Gastroesophageal sphincter (tissue), 4 donors: ENCODE measurements at regions not wholly inside any gene's neighbourhood (a gene's known extent, or its start where the extent isn't known, plus 50 kb on each side); places are given as distances from the start of the nearest gene placed in this dataset.
"Not testable (repeated sequence)": the region's sequence is repeated elsewhere in the genome, so short reads cannot be mapped to it uniquely, and the experiment has no call there.

Source experiments
- ATAC-seq: fragments of 150-250 bp; one replicate; pipeline ENCODE4 v1.9.1; 2016; ENCODE audit warnings: mild to moderate bottlenecking, moderate library complexity
- H3K27ac ChIP-seq, 4 donors: fragments of 200-600 bp; sonication (generic) in 3 of 4; 1 replicate in 3 of 4; 2 replicates in 1 of 4; pipeline ENCODE4 v1.5.1; 2016 to 2019
- H3K27me3 ChIP-seq: fragments of 200-600 bp; sonication (generic); one replicate; pipeline ENCODE4 v1.5.1; 2019
- H3K36me3 ChIP-seq, 2 donors: fragments of 200-600 bp; sonication (generic); one replicate each; pipeline ENCODE4 v1.5.1; 2019; ENCODE audit warnings: control low read depth in 1 of 2
- H3K4me1 ChIP-seq, 3 donors: fragments of 200-600 bp; sonication (generic); 1 replicate in 2 of 3; 2 replicates in 1 of 3; pipeline ENCODE4 v1.5.1; 2016 to 2019; ENCODE audit warnings: control low read depth in 2 of 3
- H3K4me3 ChIP-seq, 2 donors: fragments of 200-600 bp; sonication (generic); one replicate each; pipeline ENCODE4 v1.5.1; 2019; ENCODE audit warnings: mild to moderate bottlenecking in 1 of 2, moderate library complexity in 1 of 2
- H3K9me3 ChIP-seq, 3 donors: fragments of 200-600 bp; sonication (generic); one replicate each; pipeline ENCODE4 v1.5.1; 2017 to 2019; ENCODE audit warnings: control low read depth in 2 of 3
- EP300 ChIP-seq: sonication (generic); formaldehyde crosslinking; IDR thresholded peaks from one replicate; pipeline ENCODE4 v1.6.1; 2017; ENCODE audit warnings: antibody characterized with exemption, mild to moderate bottlenecking
- POLR2A ChIP-seq, 2 donors: fragments of 450-650 bp; IDR thresholded peaks; one replicate each; pipeline ENCODE4 v1.6.1; 2017; ENCODE audit warnings: antibody characterized with exemption in 2 of 2, mild to moderate bottlenecking in 2 of 2, moderate library complexity in 1 of 2
- POLR2AphosphoS5 ChIP-seq: sonication (generic); formaldehyde crosslinking; IDR thresholded peaks from one replicate; pipeline ENCODE4 v1.6.1; 2017; ENCODE audit warnings: antibody characterized with exemption
- WGBS, 2 donors: methylation state at CpG; one replicate each; pipeline ENCODE4 v1.1.5; 2018; ENCODE audit warnings: low coverage in 1 of 2; 5-methylcytosine and 5-hydroxymethylcytosine counted together
- TF ChIP-seq, protein P1 (sequence below), 4 experiments: fragments of 200-600 bp in 2 of 4; fragments of 450-650 bp in 2 of 4; sonication (generic) in 1 of 4; IDR thresholded peaks; one replicate each; pipeline ENCODE4 v1.5.1; 2017 to 2019; ENCODE audit warnings: antibody characterized with exemption in 4 of 4, mild to moderate bottlenecking in 2 of 4, moderate library complexity in 2 of 4

DNA sequence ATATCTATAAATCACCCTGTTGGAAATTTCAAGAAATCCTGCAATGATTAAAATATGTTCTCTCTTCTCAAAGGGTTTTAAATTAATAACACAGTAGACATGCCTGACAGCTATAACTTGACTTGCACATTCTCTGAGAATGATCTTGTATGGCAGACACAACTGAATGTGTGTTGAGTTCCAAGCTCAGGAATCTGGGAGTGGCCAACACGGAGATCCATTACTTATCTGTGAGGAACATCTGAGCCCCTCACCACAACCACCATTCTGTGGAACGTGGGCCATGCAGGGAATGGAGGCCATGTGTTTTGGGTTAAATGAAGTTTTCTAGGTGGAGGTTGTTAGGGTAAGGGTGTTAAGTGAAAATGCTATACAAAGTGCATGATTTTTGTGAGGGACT, 105.3 kb upstream of the CHMP2B start:
- Histone ChIP-seq H3K4me3 (no peak overlapping the region), H3K9me3 (no peaks in the 10 kb centered on the region), H3K27me3 (no peaks in the 10 kb centered on the region), H3K36me3 (no peaks in the 10 kb centered on the region), H3K27ac (no peak overlapping the region), H3K4me1 (no peaks in the 10 kb centered on the region)
- WGBS, 2 donors, result 50 to 71% methylated on average over 2 of the region's 2 CpGs
- no peak for ATAC-seq
- TF ChIP-seq, protein P1, sequence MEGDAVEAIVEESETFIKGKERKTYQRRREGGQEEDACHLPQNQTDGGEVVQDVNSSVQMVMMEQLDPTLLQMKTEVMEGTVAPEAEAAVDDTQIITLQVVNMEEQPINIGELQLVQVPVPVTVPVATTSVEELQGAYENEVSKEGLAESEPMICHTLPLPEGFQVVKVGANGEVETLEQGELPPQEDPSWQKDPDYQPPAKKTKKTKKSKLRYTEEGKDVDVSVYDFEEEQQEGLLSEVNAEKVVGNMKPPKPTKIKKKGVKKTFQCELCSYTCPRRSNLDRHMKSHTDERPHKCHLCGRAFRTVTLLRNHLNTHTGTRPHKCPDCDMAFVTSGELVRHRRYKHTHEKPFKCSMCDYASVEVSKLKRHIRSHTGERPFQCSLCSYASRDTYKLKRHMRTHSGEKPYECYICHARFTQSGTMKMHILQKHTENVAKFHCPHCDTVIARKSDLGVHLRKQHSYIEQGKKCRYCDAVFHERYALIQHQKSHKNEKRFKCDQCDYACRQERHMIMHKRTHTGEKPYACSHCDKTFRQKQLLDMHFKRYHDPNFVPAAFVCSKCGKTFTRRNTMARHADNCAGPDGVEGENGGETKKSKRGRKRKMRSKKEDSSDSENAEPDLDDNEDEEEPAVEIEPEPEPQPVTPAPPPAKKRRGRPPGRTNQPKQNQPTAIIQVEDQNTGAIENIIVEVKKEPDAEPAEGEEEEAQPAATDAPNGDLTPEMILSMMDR (IDR thresholded peaks at IDR 0.05), result no peak
- TF ChIP-seq POLR2A (IDR thresholded peaks at IDR 0.05) (no peak), EP300 (no peak), POLR2AphosphoS5 (no peak)

DNA sequence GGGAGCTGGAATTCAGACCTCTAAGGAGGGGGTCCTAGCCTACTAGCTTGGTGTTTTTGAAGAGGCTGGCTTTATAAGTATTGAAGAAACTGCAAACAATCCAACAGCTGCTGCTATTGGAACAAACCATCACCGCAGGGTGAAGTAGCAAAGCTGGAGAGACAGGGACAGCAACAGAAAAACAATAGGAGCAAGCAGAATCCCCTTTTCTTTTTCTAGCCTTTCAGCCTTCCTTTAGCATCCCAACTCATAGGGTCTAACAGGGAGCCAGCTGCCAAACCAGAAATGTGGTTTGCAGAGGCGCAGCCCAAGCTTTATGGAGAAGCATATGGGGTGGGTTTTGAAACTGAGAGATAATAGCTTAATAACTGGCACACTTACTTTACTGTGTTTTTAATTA, 106.2 kb upstream of the CHMP2B start:
- WGBS, 2 donors, result 34 to 63% methylated on average over 2 of the region's 2 CpGs
- no peaks in the 10 kb centered on the region for H3K9me3 ChIP-seq
- H3K27ac ChIP-seq, result no peak overlapping the region
- H3K4me3 ChIP-seq, result no peak overlapping the region
- H3K27me3 ChIP-seq, result no peaks in the 10 kb centered on the region
- H3K4me1 ChIP-seq, result no peaks in the 10 kb centered on the region
- no peak for ATAC-seq
- no peaks in the 10 kb centered on the region for H3K36me3 ChIP-seq
- TF ChIP-seq POLR2A (IDR thresholded peaks at IDR 0.05) (no peak), POLR2AphosphoS5 (no peak), EP300 (no peak)

DNA sequence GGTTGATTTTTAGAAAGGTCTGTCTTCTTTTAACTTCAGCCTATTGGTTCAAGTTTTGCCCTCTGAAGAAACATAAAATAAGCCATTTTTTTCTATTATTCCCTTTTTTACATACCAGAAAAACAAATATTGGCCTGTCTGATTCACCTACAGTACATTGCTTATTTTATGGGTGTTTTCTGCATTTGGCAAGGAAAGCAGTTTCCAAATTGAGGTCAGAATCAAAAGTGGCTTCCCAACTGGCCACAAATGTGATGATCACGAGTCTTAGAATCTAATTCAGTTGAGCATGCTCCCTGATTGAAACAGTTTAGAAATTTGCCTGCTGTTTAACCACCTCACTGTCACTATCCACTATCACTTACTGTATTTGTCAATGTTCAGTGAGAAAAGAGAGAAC, 106.9 kb upstream of the CHMP2B start:
- TF ChIP-seq POLR2AphosphoS5 (no peak), EP300 (no peak)
- Histone ChIP-seq H3K4me3 (no peak overlapping the region), H3K27me3 (no peaks in the 10 kb centered on the region), H3K27ac (no peak overlapping the region), H3K36me3 (no peaks in the 10 kb centered on the region), H3K9me3 (no peaks in the 10 kb centered on the region), H3K4me1 (no peaks in the 10 kb centered on the region)
- WGBS, 2 donors, result 57 to 67% methylated on average over 1 of the region's 1 CpG
- no peak for ATAC-seq

DNA sequence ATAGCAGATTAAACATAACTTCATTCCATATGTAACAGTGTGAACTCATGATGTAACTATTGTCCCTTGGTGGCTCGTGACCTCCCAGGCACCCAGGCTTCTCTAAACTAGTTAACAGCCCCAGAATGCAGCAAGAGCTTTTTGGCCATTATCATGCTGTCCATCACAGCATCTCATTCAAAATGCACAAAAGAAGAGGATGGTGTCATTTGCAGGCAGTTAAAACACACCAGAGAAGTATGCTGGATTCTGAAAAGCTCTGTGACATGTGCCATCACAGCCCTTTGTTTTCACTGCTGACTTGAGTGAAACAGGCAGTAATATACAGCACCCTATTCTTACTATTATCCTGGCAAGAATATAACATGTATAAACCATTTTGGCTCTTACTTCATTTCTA, 117.6 kb upstream of the CHMP2B start:
- no peak for ATAC-seq
- no peaks in the 10 kb centered on the region for H3K27me3 ChIP-seq
- no peaks in the 10 kb centered on the region for H3K36me3 ChIP-seq
- no peak overlapping the region for H3K4me3 ChIP-seq
- H3K4me1 ChIP-seq, result no peaks in the 10 kb centered on the region
- no peak overlapping the region for H3K27ac ChIP-seq
- TF ChIP-seq EP300 (no peak), POLR2AphosphoS5 (no peak), POLR2A (IDR thresholded peaks at IDR 0.05) (no peak)
- TF ChIP-seq, protein P1 (IDR thresholded peaks at IDR 0.05), result no peak
- 80% methylated on average over 1 of the region's 1 CpG; no CpG with 5 or more reads in 1 of the 2 donors for WGBS, 2 donors
- H3K9me3 ChIP-seq, result no peaks in the 10 kb centered on the region

DNA sequence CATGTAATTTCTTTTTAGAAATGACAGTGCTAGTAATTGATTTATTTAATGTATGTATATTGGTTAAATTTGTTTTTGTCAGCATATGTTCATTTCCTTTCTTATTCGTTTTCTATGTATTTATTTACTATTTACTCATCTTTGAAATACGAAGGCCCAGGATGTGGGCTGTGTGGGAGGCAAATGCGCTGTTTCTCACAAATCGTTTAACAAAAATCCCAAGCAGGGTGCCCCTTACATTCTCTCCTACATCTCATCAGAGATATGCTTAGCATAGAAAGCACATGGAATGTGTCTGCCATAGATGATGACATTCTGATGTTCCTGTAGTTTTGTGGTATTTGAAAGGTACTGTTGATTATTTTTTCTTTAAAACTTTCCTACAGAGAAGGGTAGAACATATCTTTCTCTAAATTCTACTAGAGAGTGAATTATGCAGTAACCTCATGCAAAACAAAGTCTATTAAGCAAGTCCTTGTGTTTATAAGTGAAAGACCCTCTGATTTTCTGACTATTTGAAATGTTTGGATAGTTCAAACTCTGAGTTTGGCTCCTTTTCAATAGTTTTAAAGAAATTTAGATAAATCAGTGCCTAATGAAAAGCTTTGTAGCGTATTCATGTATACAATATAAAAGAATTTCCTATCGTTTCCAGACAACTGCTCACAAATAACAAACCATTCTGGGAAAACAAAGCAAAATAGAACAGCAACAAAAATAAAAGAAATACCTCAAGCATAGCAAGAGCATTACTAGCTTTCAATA, 111.1 kb upstream of the VGLL3 start:
- H3K27ac ChIP-seq, result no peak overlapping the region
- no peak for ATAC-seq
- no peak overlapping the region for H3K4me3 ChIP-seq
- no peaks in the 10 kb centered on the region for H3K27me3 ChIP-seq
- no peaks in the 10 kb centered on the region for H3K36me3 ChIP-seq
- H3K4me1 ChIP-seq, result no peaks in the 10 kb centered on the region
- no peaks in the 10 kb centered on the region for H3K9me3 ChIP-seq
- whole genome bisulfite sequencing, 2 donors, result 66 to 68% methylated on average over 6 of the region's 6 CpGs
- TF ChIP-seq POLR2AphosphoS5, result no peak
- TF ChIP-seq POLR2A (IDR thresholded peaks at IDR 0.05), result no peak
- TF ChIP-seq EP300, result no peak
- TF ChIP-seq, protein P1 (IDR thresholded peaks at IDR 0.05), result no peak

DNA sequence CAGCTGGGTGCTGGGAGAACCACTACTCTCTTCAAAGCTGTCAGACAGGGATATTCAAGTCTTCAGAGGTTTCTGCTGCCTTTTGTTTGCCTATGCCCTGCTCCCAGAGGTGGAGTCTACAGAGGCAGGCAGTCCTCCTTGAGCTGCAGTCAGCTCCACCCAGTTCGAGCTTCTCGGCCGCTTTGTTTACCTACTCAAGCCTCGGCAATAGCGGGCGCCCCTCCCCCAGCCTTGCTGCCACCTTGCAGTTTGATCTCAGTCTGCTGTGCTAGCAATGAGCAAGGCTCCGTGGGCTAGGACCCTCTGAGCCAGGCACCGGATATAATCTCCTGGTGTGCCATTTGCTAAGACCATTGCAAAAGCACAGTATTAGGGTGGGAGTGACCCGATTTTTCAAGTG, 106.8 kb upstream of the VGLL3 start:
- not testable (repeated sequence) for ATAC-seq, H3K27me3 ChIP-seq
- 94% methylated on average over 6 of the region's 9 CpGs; no CpG with 5 or more reads in 1 of the 2 donors for WGBS, 2 donors

More for the DNA sequence above, 106.8 kb upstream of the VGLL3 start:
- not testable (repeated sequence) for H3K36me3 ChIP-seq, H3K4me1 ChIP-seq, H3K9me3 ChIP-seq, H3K27ac ChIP-seq, H3K4me3 ChIP-seq
